ENCODE measurements at regions not wholly inside any gene's neighbourhood (a gene's known extent, or its start where the extent isn't known, plus 50 kb on each side); places are given as distances from the start of the nearest gene placed in this dataset.

DNA sequence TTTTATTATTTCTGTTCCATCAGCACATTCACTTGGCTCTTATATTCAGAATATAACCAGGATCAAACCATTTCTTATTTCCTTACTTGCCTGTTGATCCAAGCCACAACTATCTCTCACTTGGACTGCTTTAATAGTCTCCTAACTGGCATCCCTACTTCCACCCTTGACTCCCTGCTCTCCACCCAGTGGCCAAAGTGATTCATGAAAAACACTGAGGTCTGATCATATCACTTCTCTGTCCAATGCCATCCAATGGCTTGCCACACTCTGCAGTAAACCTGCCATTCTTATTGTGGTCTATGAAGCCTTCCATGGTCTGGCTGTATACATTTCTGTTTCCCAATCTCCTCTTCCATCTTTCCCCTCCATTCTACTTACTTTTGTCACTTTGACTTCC, 576.1 kb downstream of the PDCD6IP start:
- H2AFZ ChIP-seq (ENCODE audit: low read depth, low read length, severe bottlenecking) = no peak overlapping the region
- no peak overlapping the region for H3K4me3 ChIP-seq (ENCODE audit: insufficient read depth, low read length, poor library complexity, severe bottlenecking)
- no peak overlapping the region for H3K27ac ChIP-seq (ENCODE audit: low read depth, low read length)
- H3K27me3 ChIP-seq (ENCODE audit: low read length) = no peaks in the 10 kb centered on the region
- no peak for TF ChIP-seq EZH2phosphoT487 (conservative IDR thresholded peaks at IDR 0.05; ENCODE audit: low read length)
- TF ChIP-seq, protein P1, sequence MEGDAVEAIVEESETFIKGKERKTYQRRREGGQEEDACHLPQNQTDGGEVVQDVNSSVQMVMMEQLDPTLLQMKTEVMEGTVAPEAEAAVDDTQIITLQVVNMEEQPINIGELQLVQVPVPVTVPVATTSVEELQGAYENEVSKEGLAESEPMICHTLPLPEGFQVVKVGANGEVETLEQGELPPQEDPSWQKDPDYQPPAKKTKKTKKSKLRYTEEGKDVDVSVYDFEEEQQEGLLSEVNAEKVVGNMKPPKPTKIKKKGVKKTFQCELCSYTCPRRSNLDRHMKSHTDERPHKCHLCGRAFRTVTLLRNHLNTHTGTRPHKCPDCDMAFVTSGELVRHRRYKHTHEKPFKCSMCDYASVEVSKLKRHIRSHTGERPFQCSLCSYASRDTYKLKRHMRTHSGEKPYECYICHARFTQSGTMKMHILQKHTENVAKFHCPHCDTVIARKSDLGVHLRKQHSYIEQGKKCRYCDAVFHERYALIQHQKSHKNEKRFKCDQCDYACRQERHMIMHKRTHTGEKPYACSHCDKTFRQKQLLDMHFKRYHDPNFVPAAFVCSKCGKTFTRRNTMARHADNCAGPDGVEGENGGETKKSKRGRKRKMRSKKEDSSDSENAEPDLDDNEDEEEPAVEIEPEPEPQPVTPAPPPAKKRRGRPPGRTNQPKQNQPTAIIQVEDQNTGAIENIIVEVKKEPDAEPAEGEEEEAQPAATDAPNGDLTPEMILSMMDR (IDR thresholded peaks at IDR 0.05; ENCODE audit: insufficient read depth, low read length, poor library complexity, severe bottlenecking) = no peak
- H3K79me2 ChIP-seq (ENCODE audit: insufficient read depth, low read length) = no peaks in the 10 kb centered on the region
- no peaks in the 10 kb centered on the region for H3K9me2 ChIP-seq (replicated peaks; ENCODE audit: insufficient read depth, low read length)
- H3K36me3 ChIP-seq (ENCODE audit: low read length) = no peaks in the 10 kb centered on the region
- no peak overlapping the region for H3K9ac ChIP-seq (ENCODE audit: low read length)
- H3F3A ChIP-seq (ENCODE audit: insufficient read depth) = no peaks in the 10 kb centered on the region
- H3K9me3 ChIP-seq (ENCODE audit: insufficient read depth, low read length) = no peaks in the 10 kb centered on the region
- no peak overlapping the region for H3K4me2 ChIP-seq (ENCODE audit: low read depth, low read length, poor library complexity, severe bottlenecking)
- no peaks in the 10 kb centered on the region for H4K20me1 ChIP-seq (ENCODE audit: low read depth, low read length)

DNA sequence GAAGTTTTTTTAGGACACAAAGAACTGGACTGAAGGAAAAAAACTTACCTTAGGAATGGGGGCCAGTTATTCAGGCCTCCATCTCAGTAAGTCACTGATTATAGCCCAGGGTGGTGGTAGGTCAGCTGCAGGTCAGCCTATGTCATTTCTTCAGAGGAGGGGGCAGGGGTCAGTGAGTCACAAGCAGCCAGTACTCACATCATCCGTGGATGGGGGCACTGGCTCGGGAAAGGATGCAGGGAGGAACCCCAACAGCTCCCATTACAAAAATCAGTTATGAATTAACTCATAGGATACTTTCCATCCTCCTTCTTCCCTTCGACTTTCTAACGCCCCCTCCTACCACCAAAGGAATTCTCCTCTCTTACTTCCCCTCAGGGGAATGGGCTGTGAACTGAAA, 578.3 kb downstream of the PDCD6IP start:
- Histone ChIP-seq H3K9ac (ENCODE audit: low read length) (no peak overlapping the region), H3K27ac (ENCODE audit: low read depth, low read length) (no peak overlapping the region), H4K20me1 (ENCODE audit: low read depth, low read length) (no peaks in the 10 kb centered on the region), H3K79me2 (ENCODE audit: insufficient read depth, low read length) (no peaks in the 10 kb centered on the region), H3K36me3 (ENCODE audit: low read length) (no peaks in the 10 kb centered on the region), H3K27me3 (ENCODE audit: low read length) (no peaks in the 10 kb centered on the region), H3K9me2 (replicated peaks; ENCODE audit: insufficient read depth, low read length) (no peaks in the 10 kb centered on the region), H3K4me2 (ENCODE audit: low read depth, low read length, poor library complexity, severe bottlenecking) (no peak overlapping the region), H3K4me3 (ENCODE audit: insufficient read depth, low read length, poor library complexity, severe bottlenecking) (no peak overlapping the region), H3F3A (ENCODE audit: insufficient read depth) (no peaks in the 10 kb centered on the region), H3K9me3 (ENCODE audit: insufficient read depth, low read length) (no peaks in the 10 kb centered on the region), H2AFZ (ENCODE audit: low read depth, low read length, severe bottlenecking) (no peak overlapping the region)
- TF ChIP-seq, protein P1 (IDR thresholded peaks at IDR 0.05; ENCODE audit: insufficient read depth, low read length, poor library complexity, severe bottlenecking) = no peak
- TF ChIP-seq EZH2phosphoT487 (conservative IDR thresholded peaks at IDR 0.05; ENCODE audit: low read length) = no peak

DNA sequence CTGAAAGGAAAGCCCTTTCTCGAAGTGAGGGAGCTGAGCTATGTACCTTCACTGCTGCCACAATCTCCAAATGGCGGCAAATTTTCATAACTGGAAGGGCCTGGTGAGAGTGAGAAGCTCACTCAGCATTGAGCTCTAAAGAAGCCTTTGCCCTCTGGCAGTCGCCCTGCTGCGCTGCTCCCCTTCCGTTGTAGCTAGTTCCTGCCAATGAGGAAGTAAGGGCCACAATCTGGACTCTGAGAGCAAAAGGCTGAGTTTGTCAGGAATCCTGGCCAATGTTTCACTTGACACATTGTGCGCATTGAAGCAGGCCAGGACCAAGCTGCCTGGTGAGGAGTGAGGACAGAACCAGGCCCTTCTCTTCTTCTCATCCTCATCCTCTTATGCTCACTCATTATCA, 579.5 kb downstream of the PDCD6IP start:
- H4K20me1 ChIP-seq (ENCODE audit: low read depth, low read length) = no peaks in the 10 kb centered on the region
- no peak overlapping the region for H3K4me2 ChIP-seq (ENCODE audit: low read depth, low read length, poor library complexity, severe bottlenecking)
- H3K9ac ChIP-seq (ENCODE audit: low read length) = no peak overlapping the region
- no peaks in the 10 kb centered on the region for H3K9me2 ChIP-seq (replicated peaks; ENCODE audit: insufficient read depth, low read length)
- H3K27me3 ChIP-seq (ENCODE audit: low read length) = no peaks in the 10 kb centered on the region
- H3K4me3 ChIP-seq (ENCODE audit: insufficient read depth, low read length, poor library complexity, severe bottlenecking) = no peak overlapping the region
- H3K9me3 ChIP-seq (ENCODE audit: insufficient read depth, low read length) = no peaks in the 10 kb centered on the region
- H3K36me3 ChIP-seq (ENCODE audit: low read length) = no peaks in the 10 kb centered on the region
- H3K79me2 ChIP-seq (ENCODE audit: insufficient read depth, low read length) = no peaks in the 10 kb centered on the region
- TF ChIP-seq, protein P1 (IDR thresholded peaks at IDR 0.05; ENCODE audit: insufficient read depth, low read length, poor library complexity, severe bottlenecking) = no peak
- TF ChIP-seq EZH2phosphoT487 (conservative IDR thresholded peaks at IDR 0.05; ENCODE audit: low read length) = no peak
- no peaks in the 10 kb centered on the region for H3F3A ChIP-seq (ENCODE audit: insufficient read depth)
- no peak overlapping the region for H3K27ac ChIP-seq (ENCODE audit: low read depth, low read length)
- no peak overlapping the region for H2AFZ ChIP-seq (ENCODE audit: low read depth, low read length, severe bottlenecking)
